ENCODE measurements at regions not wholly inside any gene's neighbourhood (a gene's known extent, or its start where the extent isn't known, plus 50 kb on each side); places are given as distances from the start of the nearest gene placed in this dataset.

DNA sequence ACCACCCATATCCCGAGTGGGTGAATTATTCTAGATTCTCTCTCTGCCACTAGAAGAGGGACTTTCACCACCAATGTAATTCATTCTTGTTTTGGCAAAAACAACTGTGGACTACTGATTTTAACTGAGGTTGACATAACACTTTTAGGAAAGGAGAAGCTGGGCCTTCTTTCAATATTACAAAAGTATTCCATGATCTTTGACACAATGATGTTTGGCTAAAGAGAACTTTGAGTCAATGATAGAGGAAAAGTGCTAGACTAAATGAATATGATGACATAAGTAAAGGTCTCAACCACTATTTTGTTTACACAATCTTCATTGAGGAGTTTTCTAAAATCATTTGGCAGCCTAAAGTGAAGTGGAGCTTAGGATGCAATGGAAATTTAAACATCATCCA is 336.9 kb upstream of the PDE4D start:
- intact Hi-C loops (cut with DNase I): no loop called here
- Histone ChIP-seq H3K36me3 (no peaks in the 10 kb centered on the region), H3K27ac (peak overlapping the region in 1 of 2 donors; percentile 62), H3K9me3 (no peaks in the 10 kb centered on the region), H3K27me3 (no peaks in the 10 kb centered on the region), H3K4me3 (no peak overlapping the region), H3K4me1 (peaks cover 0 to 31% of the 10 kb centered on the region in 2 donors)
- TF ChIP-seq CTCF (IDR thresholded peaks at IDR 0.05): no peak
- ATAC-seq (no peak), DNase-seq (no peak)

DNA sequence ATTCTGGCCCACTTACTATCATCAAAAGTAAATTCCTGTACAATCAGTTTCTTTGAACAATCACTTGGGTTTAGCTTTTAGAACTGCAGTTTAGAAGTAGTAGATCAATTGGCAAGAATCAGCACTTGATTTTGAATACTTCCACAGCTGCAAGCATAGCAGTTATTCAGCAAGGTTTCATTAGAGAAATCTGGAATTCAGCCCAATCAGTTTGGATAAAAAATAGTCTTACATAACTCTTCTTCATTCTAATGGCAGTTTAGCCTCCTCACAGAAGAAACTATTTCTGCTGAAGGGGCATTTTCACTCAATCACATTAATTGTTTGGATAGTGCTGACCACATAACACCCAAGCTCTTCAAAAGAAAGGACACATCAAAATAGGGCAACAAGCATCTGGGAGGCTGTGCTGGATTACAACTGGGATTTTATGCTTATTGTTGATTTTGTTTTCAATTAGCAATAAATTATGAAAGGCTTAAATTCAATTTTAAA is 336.2 kb upstream of the PDE4D start:
- DNase-seq (peak in 1 of 4 donors; percentile 6), ATAC-seq (no peak)
- Histone ChIP-seq H3K4me3 (no peak overlapping the region), H3K27ac (no peak overlapping the region), H3K9me3 (no peaks in the 10 kb centered on the region), H3K36me3 (no peaks in the 10 kb centered on the region), H3K4me1 (peaks cover 0 to 31% of the 10 kb centered on the region in 2 donors), H3K27me3 (no peaks in the 10 kb centered on the region)
- intact Hi-C loops (cut with DNase I): no loop called here
- no peak for TF ChIP-seq CTCF (IDR thresholded peaks at IDR 0.05)

- peaks cover 0 to 31% of the 10 kb centered on the region in 2 donors for H3K4me1 ChIP-seq
- H3K36me3 ChIP-seq: no peaks in the 10 kb centered on the region
- intact Hi-C loops (cut with DNase I): no loop called here
- H3K27me3 ChIP-seq: no peaks in the 10 kb centered on the region
- no peak for ATAC-seq
- H3K4me3 ChIP-seq: no peak overlapping the region
- H3K27ac ChIP-seq: no peak overlapping the region
- DNase-seq: no peak
- no peak for TF ChIP-seq CTCF (IDR thresholded peaks at IDR 0.05)
- H3K9me3 ChIP-seq: no peaks in the 10 kb centered on the region
Measured at GRCh38 chr5:60228676-60229075, 335.1 kb upstream of the PDE4D start.

DNA sequence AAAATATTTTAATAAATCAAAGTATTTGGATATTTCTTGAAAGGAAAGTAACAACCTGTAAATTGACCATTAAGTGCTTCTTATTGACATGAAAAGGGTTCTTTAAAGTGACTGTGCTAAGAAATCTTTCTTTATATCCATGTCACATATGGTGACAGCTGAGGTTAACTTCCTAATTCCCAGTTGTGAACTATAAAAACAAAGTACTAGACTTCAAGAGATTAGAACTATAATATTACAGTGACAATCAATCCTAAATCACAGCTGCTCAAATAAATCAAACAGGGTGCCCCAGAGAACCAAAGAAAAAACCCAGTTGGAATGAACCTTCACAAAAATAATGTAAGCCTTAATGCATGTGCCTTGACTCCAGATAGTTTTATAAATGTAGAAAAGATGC is 332.6 kb upstream of the PDE4D start:
- Histone ChIP-seq H3K9me3 (no peaks in the 10 kb centered on the region), H3K4me1 (peaks cover 0 to 14% of the 10 kb centered on the region in 2 donors), H3K27ac (no peak overlapping the region), H3K36me3 (no peaks in the 10 kb centered on the region), H3K27me3 (no peaks in the 10 kb centered on the region), H3K4me3 (no peak overlapping the region)
- intact Hi-C loops (cut with DNase I): no loop called here
- TF ChIP-seq CTCF (IDR thresholded peaks at IDR 0.05): no peak
- no peak for DNase-seq
- no peak for ATAC-seq

- H3K9me3 ChIP-seq: no peaks in the 10 kb centered on the region
- no peaks in the 10 kb centered on the region for H3K36me3 ChIP-seq
- no peaks in the 10 kb centered on the region for H3K27me3 ChIP-seq
- H3K27ac ChIP-seq: no peak overlapping the region
- TF ChIP-seq CTCF (IDR thresholded peaks at IDR 0.05): no peak
- ATAC-seq (no peak), DNase-seq (no peak)
- no peaks in the 10 kb centered on the region for H3K4me1 ChIP-seq
- intact Hi-C loops (cut with DNase I): no loop called here
- H3K4me3 ChIP-seq: no peak overlapping the region
Measured at GRCh38 chr5:60223342-60223741, 329.8 kb upstream of the PDE4D start.

All from left lung (tissue), 4 donors.